Endothelial cell (in vitro differentiated cells): ENCODE measurements at regions not wholly inside any gene's neighbourhood (a gene's known extent, or its start where the extent isn't known, plus 50 kb on each side); places are given as distances from the start of the nearest gene placed in this dataset.

Source experiments
- DNase-seq: peaks from one replicate; pipeline ENCODE4 v3.0.0; 2021; ENCODE audit warnings: low spot score
- H3K27ac Mint-ChIP-seq: one replicate; pipeline ENCODE4 v1.8.0; 2021; ENCODE audit warnings: mixed read lengths, inconsistent platforms; ENCODE audit not compliant: unreplicated experiment
- H3K27me3 Mint-ChIP-seq: one replicate; pipeline ENCODE4 v1.8.0; 2021; ENCODE audit warnings: mild to moderate bottlenecking, moderate library complexity, mixed read lengths, inconsistent platforms; ENCODE audit not compliant: unreplicated experiment
- H3K36me3 Mint-ChIP-seq: one replicate; pipeline ENCODE4 v1.8.0; 2021; ENCODE audit warnings: mild to moderate bottlenecking, low read depth, mixed read lengths, inconsistent platforms; ENCODE audit not compliant: unreplicated experiment
- H3K4me1 Mint-ChIP-seq: one replicate; pipeline ENCODE4 v1.8.0; 2021; ENCODE audit warnings: mild to moderate bottlenecking, mixed read lengths, inconsistent platforms; ENCODE audit not compliant: unreplicated experiment
- H3K4me3 Mint-ChIP-seq: one replicate; pipeline ENCODE4 v1.8.0; 2021; ENCODE audit warnings: mild to moderate bottlenecking, mixed read lengths, inconsistent platforms; ENCODE audit not compliant: unreplicated experiment
- H3K9me3 Mint-ChIP-seq: one replicate; pipeline ENCODE4 v1.8.0; 2021; ENCODE audit warnings: mixed read lengths, inconsistent platforms; ENCODE audit not compliant: unreplicated experiment
- CTCF ChIP-seq: fragments of 200-600 bp; sonication (generic); IDR thresholded peaks from one replicate; pipeline ENCODE4 v1.5.0; 2021; ENCODE audit warnings: antibody characterized with exemption; ENCODE audit not compliant: unreplicated experiment

GRCh38 chr10:55033061-55033460 lies 232.0 kb upstream of the PCDH15 start:
- Mint-ChIP-seq H3K4me1 (no peaks in the 10 kb centered on the region), H3K27me3 (no peaks in the 10 kb centered on the region), H3K4me3 (no peak overlapping the region), H3K36me3 (no peaks in the 10 kb centered on the region), H3K9me3 (no peaks in the 10 kb centered on the region), H3K27ac (no peak overlapping the region)
- DNase-seq, result no peak
- no peak for TF ChIP-seq CTCF

GRCh38 chr10:55024713-55025112 lies 223.7 kb upstream of the PCDH15 start:
- Mint-ChIP-seq H3K27me3 (peaks cover 2% of the 10 kb centered on the region), H3K27ac (no peak overlapping the region), H3K4me1 (no peaks in the 10 kb centered on the region), H3K36me3 (no peaks in the 10 kb centered on the region), H3K4me3 (no peak overlapping the region), H3K9me3 (no peaks in the 10 kb centered on the region)
- DNase-seq, result no peak
- TF ChIP-seq CTCF, result no peak

- Mint-ChIP-seq H3K36me3 (no peaks in the 10 kb centered on the region), H3K4me3 (no peak overlapping the region), H3K4me1 (no peaks in the 10 kb centered on the region), H3K9me3 (no peaks in the 10 kb centered on the region), H3K27me3 (peaks cover 2% of the 10 kb centered on the region), H3K27ac (no peak overlapping the region)
- no peak for TF ChIP-seq CTCF
- no peak for DNase-seq
These were observed 218.4 kb upstream of the PCDH15 start for GRCh38 chr10:55019439-55019838.

- no peaks in the 10 kb centered on the region for H3K4me1 Mint-ChIP-seq
- no peaks in the 10 kb centered on the region for H3K36me3 Mint-ChIP-seq
- no peaks in the 10 kb centered on the region for H3K9me3 Mint-ChIP-seq
- TF ChIP-seq CTCF, result no peak
- H3K27ac Mint-ChIP-seq, result no peak overlapping the region
- no peak for DNase-seq
- no peak overlapping the region for H3K4me3 Mint-ChIP-seq
- H3K27me3 Mint-ChIP-seq, result no peaks in the 10 kb centered on the region
These were observed 212.3 kb upstream of the PCDH15 start for GRCh38 chr10:55013318-55013717.

GRCh38 chr10:55002420-55002819 lies 201.4 kb upstream of the PCDH15 start:
- peaks cover 4% of the 10 kb centered on the region for H3K36me3 Mint-ChIP-seq
- DNase-seq, result no peak
- H3K27ac Mint-ChIP-seq, result no peak overlapping the region
- no peak for TF ChIP-seq CTCF
- H3K27me3 Mint-ChIP-seq, result peaks cover 7% of the 10 kb centered on the region
- H3K9me3 Mint-ChIP-seq, result no peaks in the 10 kb centered on the region
- no peaks in the 10 kb centered on the region for H3K4me1 Mint-ChIP-seq
- H3K4me3 Mint-ChIP-seq, result no peak overlapping the region
